Hippocampal formation (tissue), 2 donors: ENCODE measurements at regions not wholly inside any gene's neighbourhood (a gene's known extent, or its start where the extent isn't known, plus 50 kb on each side); places are given as distances from the start of the nearest gene placed in this dataset.

ENCODE experiments used
- DNase-seq, 2 donors: peaks; one replicate each; lab custom pipeline; 2025; lab: John Stamatoyannopoulos, UW

GRCh38 chr6:145238787-145239186 is 496.5 kb downstream of the EPM2A start:
- DNase-seq = no peak

GRCh38 chr6:145241039-145241438 is 494.3 kb downstream of the EPM2A start:
- DNase-seq = no peak

GRCh38 chr6:145241721-145242120 is 493.6 kb downstream of the EPM2A start:
- DNase-seq = no peak

- DNase-seq = no peak
Observed at GRCh38 chr6:145244349-145245100, 490.8 kb downstream of the EPM2A start.

GRCh38 chr6:145245119-145245518 is 490.2 kb downstream of the EPM2A start:
- no peak for DNase-seq

- DNase-seq = no peak
Observed at GRCh38 chr6:145247692-145248419, 487.5 kb downstream of the EPM2A start.

GRCh38 chr6:145250436-145250835 is 484.9 kb downstream of the EPM2A start:
- DNase-seq = no peak

- DNase-seq = no peak
Observed at GRCh38 chr6:145252737-145253136, 482.6 kb downstream of the EPM2A start.

- DNase-seq = no peak
Observed at GRCh38 chr6:145254649-145255401, 480.5 kb downstream of the EPM2A start.

- no peak for DNase-seq
Observed at GRCh38 chr6:145257704-145258103, 477.6 kb downstream of the EPM2A start.

- no peak for DNase-seq
Observed at GRCh38 chr6:145258122-145258521, 477.2 kb downstream of the EPM2A start.

GRCh38 chr6:145260484-145261175 is 474.7 kb downstream of the EPM2A start:
- DNase-seq = no peak

- no peak for DNase-seq
Observed at GRCh38 chr6:145261758-145262157, 473.6 kb downstream of the EPM2A start.

GRCh38 chr6:145262771-145263170 is 472.5 kb downstream of the EPM2A start:
- DNase-seq = no peak

- DNase-seq = no peak
Observed at GRCh38 chr6:145263778-145264211, 471.5 kb downstream of the EPM2A start.

- no peak for DNase-seq
Observed at GRCh38 chr6:145266432-145267075, 468.8 kb downstream of the EPM2A start.

GRCh38 chr6:145267076-145267867 is 468.0 kb downstream of the EPM2A start:
- no peak for DNase-seq

GRCh38 chr6:145270464-145270863 is 464.9 kb downstream of the EPM2A start:
- DNase-seq = no peak

- no peak for DNase-seq
Observed at GRCh38 chr6:145271040-145271439, 464.3 kb downstream of the EPM2A start.

- DNase-seq = no peak
Observed at GRCh38 chr6:145271577-145271976, 463.7 kb downstream of the EPM2A start.

GRCh38 chr6:145272246-145272645 is 463.1 kb downstream of the EPM2A start:
- DNase-seq = no peak
